WTC11 (cell line): ENCODE measurements at regions not wholly inside any gene's neighbourhood (a gene's known extent, or its start where the extent isn't known, plus 50 kb on each side); places are given as distances from the start of the nearest gene placed in this dataset.

Source experiments
- ATAC-seq: fragments of 200-7000 bp; cut with Tn5 transposase; 2 replicates; pipeline ENCODE4 v1.10.0; 2021; ENCODE audit warnings: mild to moderate bottlenecking, moderate library complexity
- CTCF ChIA-PET: fragments of 300-600 bp; sonication (Branson Sonifier 250); formaldehyde crosslinking; loops from one replicate; lab custom pipeline; 2021; ENCODE audit warnings: antibody characterized with exemption; lab: Charles Lee
- POLR2A ChIA-PET: fragments of 350-600 bp; sonication (Branson Sonifier 250); formaldehyde crosslinking; loops from one replicate; lab custom pipeline; 2021; ENCODE audit warnings: antibody characterized with exemption; lab: Charles Lee
- DNase-seq: peaks from one replicate; pipeline ENCODE4 v3.0.0; 2021; ENCODE audit warnings: low spot score
- H3K27ac Mint-ChIP-seq: 2 replicates; pipeline ENCODE4 v1.8.0; 2021; ENCODE audit warnings: mixed read lengths
- H3K27me3 Mint-ChIP-seq: 2 replicates; pipeline ENCODE4 v1.8.0; 2021; ENCODE audit warnings: low read depth, mild to moderate bottlenecking, moderate library complexity, mixed read lengths
- H3K36me3 Mint-ChIP-seq: 2 replicates; pipeline ENCODE4 v1.8.0; 2021; ENCODE audit warnings: mixed read lengths
- H3K4me1 Mint-ChIP-seq: 2 replicates; pipeline ENCODE4 v1.8.0; 2022; ENCODE audit warnings: mixed read lengths
- H3K4me3 Mint-ChIP-seq: 2 replicates; pipeline ENCODE4 v1.8.0; 2021; ENCODE audit warnings: mild to moderate bottlenecking, moderate library complexity, mixed read lengths
- H3K9me3 Mint-ChIP-seq: 2 replicates; pipeline ENCODE4 v1.8.0; 2021; ENCODE audit warnings: mixed read lengths
- AR ChIP-seq: fragments of 250-450 bp; sonication (Bioruptor Pico); IDR thresholded peaks from 2 replicates; pipeline ENCODE4 v1.9.0; 2021; ENCODE audit warnings: mild to moderate bottlenecking
- ATF1 ChIP-seq: sonication (generic); formaldehyde crosslinking; IDR thresholded peaks from 2 replicates; pipeline ENCODE4 v1.8.1; 2023; ENCODE audit warnings: mild to moderate bottlenecking, moderate library complexity, missing genetic modification reagents
- ATF2 ChIP-seq: sonication (generic); formaldehyde crosslinking; IDR thresholded peaks from 2 replicates; pipeline ENCODE4 v1.8.1; 2022; ENCODE audit warnings: low read depth, missing genetic modification reagents, borderline replicate concordance
- CDX4 ChIP-seq: fragments of 250-450 bp; sonication (Bioruptor Pico); IDR thresholded peaks from 2 replicates; pipeline ENCODE4 v1.9.0; 2021; ENCODE audit warnings: moderate library complexity, mild to moderate bottlenecking, inconsistent platforms, borderline replicate concordance
- ELF4 ChIP-seq: sonication (generic); formaldehyde crosslinking; IDR thresholded peaks from 2 replicates; pipeline ENCODE4 v1.8.1; 2022; ENCODE audit warnings: low read depth, mild to moderate bottlenecking, moderate library complexity, missing genetic modification reagents
- ESRRA ChIP-seq: sonication (generic); formaldehyde crosslinking; IDR thresholded peaks from 2 replicates; pipeline ENCODE4 v1.8.1; 2022; ENCODE audit warnings: mild to moderate bottlenecking, missing genetic modification reagents, borderline replicate concordance
- FOXJ3 ChIP-seq: sonication (generic); formaldehyde crosslinking; IDR thresholded peaks from 2 replicates; pipeline ENCODE4 v1.9.0; 2021; ENCODE audit warnings: missing genetic modification reagents, mild to moderate bottlenecking, borderline replicate concordance
- FOXP1 ChIP-seq: sonication (generic); formaldehyde crosslinking; IDR thresholded peaks from 2 replicates; pipeline ENCODE4 v1.8.0; 2022; ENCODE audit warnings: missing genetic modification reagents, mild to moderate bottlenecking, moderate library complexity, borderline replicate concordance
- HMGXB4 ChIP-seq: sonication (generic); formaldehyde crosslinking; IDR thresholded peaks from 2 replicates; pipeline ENCODE4 v1.8.1; 2023; ENCODE audit warnings: mild to moderate bottlenecking, moderate library complexity, missing genetic modification reagents
- JAZF1 ChIP-seq: fragments of 250-450 bp; sonication (Bioruptor Pico); IDR thresholded peaks from 2 replicates; pipeline ENCODE4 v1.9.0; 2021; ENCODE audit warnings: moderate library complexity, mild to moderate bottlenecking, inconsistent platforms
- JUN ChIP-seq: sonication (generic); formaldehyde crosslinking; IDR thresholded peaks from 2 replicates; pipeline ENCODE4 v1.8.0; 2023; ENCODE audit warnings: mild to moderate bottlenecking, missing genetic modification reagents
- NFATC4 ChIP-seq: fragments of 250-450 bp; sonication (Bioruptor Pico); IDR thresholded peaks from 2 replicates; pipeline ENCODE4 v1.9.0; 2021; ENCODE audit warnings: mild to moderate bottlenecking
- NFYB ChIP-seq: sonication (generic); formaldehyde crosslinking; conservative IDR thresholded peaks from 2 replicates; pipeline ENCODE4 v1.8.0; 2022; ENCODE audit warnings: low read depth, missing genetic modification reagents
- NR1H2 ChIP-seq: sonication (generic); formaldehyde crosslinking; IDR thresholded peaks from 2 replicates; pipeline ENCODE4 v1.9.0; 2021; ENCODE audit warnings: mild to moderate bottlenecking, moderate library complexity, missing genetic modification reagents
- PREB ChIP-seq: sonication (generic); formaldehyde crosslinking; IDR thresholded peaks from 2 replicates; pipeline ENCODE4 v1.8.1; 2022; ENCODE audit warnings: mild to moderate bottlenecking, missing genetic modification reagents, moderate library complexity, borderline replicate concordance
- TP53 ChIP-seq: sonication (generic); formaldehyde crosslinking; IDR thresholded peaks from 2 replicates; pipeline ENCODE4 v1.8.1; 2023; ENCODE audit warnings: mild to moderate bottlenecking, missing genetic modification reagents
- USF1 ChIP-seq: sonication (generic); formaldehyde crosslinking; IDR thresholded peaks from 2 replicates; pipeline ENCODE4 v1.8.0; 2022; ENCODE audit warnings: mild to moderate bottlenecking, missing genetic modification reagents
- ZBTB21 ChIP-seq: sonication (generic); formaldehyde crosslinking; IDR thresholded peaks from 2 replicates; pipeline ENCODE4 v1.8.1; 2023; ENCODE audit warnings: mild to moderate bottlenecking, missing genetic modification reagents, borderline replicate concordance
- ZNF532 ChIP-seq: fragments of 250-450 bp; sonication (Bioruptor Pico); IDR thresholded peaks from 2 replicates; pipeline ENCODE4 v1.9.0; 2021; ENCODE audit warnings: mild to moderate bottlenecking, borderline replicate concordance
- ZNF671 ChIP-seq: fragments of 250-450 bp; sonication (Bioruptor Pico); IDR thresholded peaks from 2 replicates; pipeline ENCODE4 v1.8.0; 2021; ENCODE audit warnings: mild to moderate bottlenecking

GRCh38 chr5:113742639-113743038 lies 229.1 kb downstream of the YTHDC2 start:
- no peak overlapping the region for H3K27ac Mint-ChIP-seq
- H3K9me3 Mint-ChIP-seq: peaks cover 11% of the 10 kb centered on the region
- TF ChIP-seq CDX4: no peak
- no peak for TF ChIP-seq ATF1 (CRISPR knock-in tag)
- TF ChIP-seq ATF2 (CRISPR knock-in tag): no peak
- no peak for TF ChIP-seq USF1
- no peak for TF ChIP-seq AR
- H3K4me1 Mint-ChIP-seq: peaks cover 7% of the 10 kb centered on the region
- POLR2A ChIA-PET: no interaction called here
- no peak overlapping the region for H3K4me3 Mint-ChIP-seq
- DNase-seq (no peak), ATAC-seq (no peak)
- H3K36me3 Mint-ChIP-seq: 0 out of 2 replicates have a peak, but pooled peaks cover under 1% of the 10 kb centered on the region
- CTCF ChIA-PET: interaction anchor here (1.0 kb wide), 1 partner anchor 63 kb away, joined by 4 read pairs; no protein-coding TSS in a partner anchor
- H3K27me3 Mint-ChIP-seq: no peaks in the 10 kb centered on the region; the same call in 1 of the 2 replicates

GRCh38 chr5:113748403-113748802 lies 234.9 kb downstream of the YTHDC2 start:
- H3K27ac Mint-ChIP-seq: no peak overlapping the region
- ATAC-seq (no peak), DNase-seq (no peak)
- H3K27me3 Mint-ChIP-seq: no peaks in the 10 kb centered on the region; the same call in 1 of the 2 replicates
- H3K4me1 Mint-ChIP-seq: peaks cover 12% of the 10 kb centered on the region
- CTCF ChIA-PET: no interaction called here
- H3K4me3 Mint-ChIP-seq: no peak overlapping the region
- H3K36me3 Mint-ChIP-seq: peaks cover 17% of the 10 kb centered on the region
- H3K9me3 Mint-ChIP-seq: peaks cover 34% of the 10 kb centered on the region
- POLR2A ChIA-PET: no interaction called here
- no peak for TF ChIP-seq NFYB (CRISPR knock-in tag)
- no peak for TF ChIP-seq FOXP1
- TF ChIP-seq CDX4: no peak
- no peak for TF ChIP-seq JAZF1 (CRISPR knock-in tag)
- TF ChIP-seq ZNF532: no peak
- no peak for TF ChIP-seq TP53 (CRISPR knock-in tag)
- no peak for TF ChIP-seq NR1H2 (CRISPR knock-in tag)
- TF ChIP-seq ESRRA (CRISPR knock-in tag): no peak
- TF ChIP-seq NFATC4 (CRISPR knock-in tag): no peak
- no peak for TF ChIP-seq ZBTB21 (CRISPR knock-in tag)
- no peak for TF ChIP-seq FOXJ3
- TF ChIP-seq ZNF671 (CRISPR knock-in tag): no peak
- no peak for TF ChIP-seq PREB (CRISPR knock-in tag)
- TF ChIP-seq HMGXB4 (CRISPR knock-in tag): no peak
- TF ChIP-seq ELF4 (CRISPR knock-in tag): no peak
- TF ChIP-seq JUN: no peak
